ENCODE measurements at regions not wholly inside any gene's neighbourhood (a gene's known extent, or its start where the extent isn't known, plus 50 kb on each side); places are given as distances from the start of the nearest gene placed in this dataset.

- H3K27me3 Mint-ChIP-seq (ENCODE audit: low read depth in 3 of 3): peaks cover 9 to 24% (median 11%) of the 10 kb centered on the region in 3 donors
- intact Hi-C loops (cut with micrococcal nuclease): no loop called here
- no peak overlapping the region for H3K4me3 ChIP-seq (replicated peaks in 1 of 3; ENCODE audit: low read depth in 2 of 3, low read length in 3 of 3)
- no peak overlapping the region for H3K9ac ChIP-seq (ENCODE audit: insufficient read depth, low read length, poor library complexity, severe bottlenecking)
- DNase-seq: no peak
- TF ChIP-seq CTCF (IDR thresholded peaks at IDR 0.05): no peak
- peaks cover 0 to 3% (median 0%) of the 10 kb centered on the region in 7 donors for H3K9me3 Mint-ChIP-seq
- no peaks in the 10 kb centered on the region for H3K9me3 ChIP-seq (replicated peaks in 1 of 2; ENCODE audit: control insufficient read depth in 1 of 2, insufficient read depth in 1 of 2, low read length in 2 of 2)
- H3K79me2 ChIP-seq (ENCODE audit: insufficient read depth, low read length): no peaks in the 10 kb centered on the region
- H3K27ac ChIP-seq (ENCODE audit: low read depth in 1 of 2, low read length in 2 of 2): no peak overlapping the region
- no peaks in the 10 kb centered on the region for H4K20me1 ChIP-seq (ENCODE audit: insufficient read depth, low read length)
- H3K4me1 ChIP-seq (ENCODE audit: control insufficient read depth in 1 of 2, insufficient read depth in 2 of 2, low read length in 2 of 2): no peaks in the 10 kb centered on the region
- no CpG with 5 or more reads among the region's 1 CpG for whole genome bisulfite sequencing (ENCODE audit: insufficient coverage)
- no peaks in the 10 kb centered on the region for H3K36me3 Mint-ChIP-seq
- no peak overlapping the region for H2AFZ ChIP-seq (ENCODE audit: insufficient read depth, low read depth, low read length, poor library complexity, severe bottlenecking)
- no peak overlapping the region for H3K4me2 ChIP-seq (replicated peaks; ENCODE audit: extremely low read depth, low read length, poor library complexity, severe bottlenecking)
- H3K27ac Mint-ChIP-seq: no peak overlapping the region
- no peak overlapping the region for H3K4me3 Mint-ChIP-seq
- H3K4me1 Mint-ChIP-seq: no peaks in the 10 kb centered on the region
- H3K27me3 ChIP-seq (ENCODE audit: control insufficient read depth in 2 of 2, insufficient read depth in 2 of 2, low read length in 2 of 2): peaks cover 0 to 11% of the 10 kb centered on the region in 2 donors
- no peaks in the 10 kb centered on the region for H3K36me3 ChIP-seq (replicated peaks in 1 of 2; ENCODE audit: control insufficient read depth in 1 of 2, insufficient read depth in 2 of 2, low read length in 2 of 2)
Measured at GRCh38 chr13:111415765-111416164, 95.3 kb downstream of the TEX29 start.

- no peak overlapping the region for H3K4me2 ChIP-seq (replicated peaks; ENCODE audit: extremely low read depth, low read length, poor library complexity, severe bottlenecking)
- no peak overlapping the region for H2AFZ ChIP-seq (ENCODE audit: insufficient read depth, low read depth, low read length, poor library complexity, severe bottlenecking)
- no peaks in the 10 kb centered on the region for H4K20me1 ChIP-seq (ENCODE audit: insufficient read depth, low read length)
- H3K79me2 ChIP-seq (ENCODE audit: insufficient read depth, low read length): no peaks in the 10 kb centered on the region
- 95% methylated on average over 6 of the region's 6 CpGs for WGBS (ENCODE audit: insufficient coverage)
- Mint-ChIP-seq H3K9me3 (no peaks in the 10 kb centered on the region), H3K27ac (no peak overlapping the region), H3K4me1 (no peaks in the 10 kb centered on the region), H3K27me3 (ENCODE audit: low read depth in 3 of 3) (peaks cover 4 to 9% (median 5%) of the 10 kb centered on the region in 3 donors), H3K4me3 (no peak overlapping the region), H3K36me3 (no peaks in the 10 kb centered on the region)
- DNase-seq: no peak
- intact Hi-C loops (cut with micrococcal nuclease): no loop called here
- H3K36me3 ChIP-seq (replicated peaks in 1 of 2; ENCODE audit: control insufficient read depth in 1 of 2, insufficient read depth in 2 of 2, low read length in 2 of 2): no peaks in the 10 kb centered on the region
- H3K27ac ChIP-seq (ENCODE audit: low read depth in 1 of 2, low read length in 2 of 2): no peak overlapping the region
- H3K9me3 ChIP-seq (replicated peaks in 1 of 2; ENCODE audit: control insufficient read depth in 1 of 2, insufficient read depth in 1 of 2, low read length in 2 of 2): no peaks in the 10 kb centered on the region
- H3K27me3 ChIP-seq (ENCODE audit: control insufficient read depth in 2 of 2, insufficient read depth in 2 of 2, low read length in 2 of 2): no peaks in the 10 kb centered on the region
- TF ChIP-seq CTCF (IDR thresholded peaks at IDR 0.05): no peak
- H3K4me1 ChIP-seq (ENCODE audit: control insufficient read depth in 1 of 2, insufficient read depth in 2 of 2, low read length in 2 of 2): no peaks in the 10 kb centered on the region
- no peak overlapping the region for H3K9ac ChIP-seq (ENCODE audit: insufficient read depth, low read length, poor library complexity, severe bottlenecking)
- H3K4me3 ChIP-seq (replicated peaks in 1 of 3; ENCODE audit: low read depth in 2 of 3, low read length in 3 of 3): no peak overlapping the region
Measured at GRCh38 chr13:111418101-111418500, 97.7 kb downstream of the TEX29 start.

All from CD14-positive monocyte (primary cell).